HEK293 (cell line): ENCODE measurements at regions not wholly inside any gene's neighbourhood (a gene's known extent, or its start where the extent isn't known, plus 50 kb on each side); places are given as distances from the start of the nearest gene placed in this dataset.

Experiments
- CTCF ChIA-PET: fragments of 350-600 bp; formaldehyde crosslinking; extraction: SDS; loops from one replicate; lab custom pipeline; 2021; ENCODE audit warnings: antibody characterized with exemption; lab: Yijun Ruan, JAX
- POLR2A ChIA-PET: fragments of 300-600 bp; formaldehyde crosslinking; extraction: SDS; loops from one replicate; lab custom pipeline; 2020; ENCODE audit warnings: antibody characterized with exemption, inconsistent platforms; lab: Yijun Ruan, JAX
- H3K27ac ChIP-seq: fragments of 200-500 bp; sonication (Bioruptor generic); 2 replicates; pipeline ENCODE4 v1.5.1; 2014; ENCODE audit warnings: low read depth, low read length, control low read depth, inconsistent platforms; ENCODE audit errors: extremely low read depth
- H3K36me3 ChIP-seq, 2 experiments: fragments of 200-500 bp in 1 of 2; sonication (Bioruptor generic) in 1 of 2; 1 replicate in 1 of 2; 2 replicates in 1 of 2; pipeline ENCODE4 v1.5.1; 2014 to 2017; ENCODE audit warnings: inconsistent platforms in 2 of 2, low read length in 2 of 2; ENCODE audit not compliant: control insufficient read depth in 2 of 2, insufficient read depth in 1 of 2
- H3K4me1 ChIP-seq: fragments of 200-500 bp; sonication (Bioruptor generic); 2 replicates; pipeline ENCODE4 v1.5.1; 2014; ENCODE audit warnings: mild to moderate bottlenecking, low read length, inconsistent platforms; ENCODE audit not compliant: control insufficient read depth, insufficient read depth
- H3K4me3 ChIP-seq: 2 replicates; pipeline ENCODE4 v1.5.1; 2011; ENCODE audit warnings: low read depth, mild to moderate bottlenecking, control low read depth, low read length, moderate library complexity
- H3K9me3 ChIP-seq: fragments of 200-500 bp; sonication (Bioruptor generic); 2 replicates; pipeline ENCODE4 v1.5.1; 2014; ENCODE audit warnings: low read depth, low read length, inconsistent platforms; ENCODE audit not compliant: control insufficient read depth, insufficient read depth
- BCL11A ChIP-seq: fragments of 450-650 bp; formaldehyde crosslinking; IDR thresholded peaks from 2 replicates; pipeline ENCODE4 v1.5.1; 2016; ENCODE audit warnings: low read depth, missing biosample characterization, missing genetic modification characterization
- HOXC10 ChIP-seq: sonication (generic); formaldehyde crosslinking; IDR thresholded peaks from 2 replicates; pipeline ENCODE4 v1.8.1; 2023; ENCODE audit warnings: mild to moderate bottlenecking, missing genetic modification reagents
- KLF10 ChIP-seq: fragments of 450-650 bp; IDR thresholded peaks from 2 replicates; pipeline ENCODE4 v1.5.1; 2018; ENCODE audit warnings: missing biosample characterization, mild to moderate bottlenecking, missing genetic modification characterization
- TCF7L2 ChIP-seq: IDR thresholded peaks from 2 replicates; pipeline ENCODE4 v1.6.1; 2011; ENCODE audit warnings: low read depth, mild to moderate bottlenecking, inconsistent platforms, low read length, moderate library complexity, borderline replicate concordance
- ZBTB8A ChIP-seq: fragments of 450-650 bp; formaldehyde crosslinking; IDR thresholded peaks from 2 replicates; pipeline ENCODE4 v1.5.1; 2016; ENCODE audit warnings: missing biosample characterization, missing genetic modification characterization
- ZFHX2 ChIP-seq: fragments of 450-650 bp; formaldehyde crosslinking; conservative IDR thresholded peaks from 2 replicates; pipeline ENCODE4 v1.5.1; 2016; ENCODE audit warnings: missing biosample characterization, missing genetic modification characterization
- ZNF169 ChIP-seq: fragments of 450-650 bp; formaldehyde crosslinking; IDR thresholded peaks from 2 replicates; pipeline ENCODE4 v1.5.1; 2016; ENCODE audit warnings: missing biosample characterization, missing genetic modification characterization
- ZNF221 ChIP-seq: fragments of 450-650 bp; formaldehyde crosslinking; IDR thresholded peaks from 2 replicates; pipeline ENCODE4 v1.5.1; 2017; ENCODE audit warnings: missing biosample characterization, missing genetic modification characterization, borderline replicate concordance
- ZNF341 ChIP-seq: fragments of 450-650 bp; formaldehyde crosslinking; IDR thresholded peaks from 2 replicates; pipeline ENCODE4; 2016; ENCODE audit warnings: low read depth, missing biosample characterization, missing genetic modification characterization
- ZNF416 ChIP-seq: fragments of 450-650 bp; formaldehyde crosslinking; IDR thresholded peaks from 2 replicates; pipeline ENCODE4 v1.5.1; 2016; ENCODE audit warnings: missing biosample characterization, missing genetic modification characterization
- ZNF433 ChIP-seq: fragments of 450-650 bp; formaldehyde crosslinking; IDR thresholded peaks from 2 replicates; pipeline ENCODE4 v1.5.1; 2016; ENCODE audit warnings: missing biosample characterization, missing genetic modification characterization, low read depth
- ZNF549 ChIP-seq: fragments of 450-650 bp; IDR thresholded peaks from 2 replicates; pipeline ENCODE4 v1.5.1; 2018; ENCODE audit warnings: missing biosample characterization, missing genetic modification characterization, mild to moderate bottlenecking, inconsistent platforms, moderate library complexity
- ZNF701 ChIP-seq: fragments of 450-650 bp; formaldehyde crosslinking; IDR thresholded peaks from 2 replicates; pipeline ENCODE4 v1.5.1; 2016; ENCODE audit warnings: missing biosample characterization, missing genetic modification characterization
- ZNF777 ChIP-seq: fragments of 450-650 bp; formaldehyde crosslinking; IDR thresholded peaks from 2 replicates; pipeline ENCODE4 v1.5.1; 2017; ENCODE audit warnings: missing biosample characterization, missing genetic modification characterization, borderline replicate concordance
- ZSCAN16 ChIP-seq: fragments of 450-650 bp; formaldehyde crosslinking; IDR thresholded peaks from 2 replicates; pipeline ENCODE4 v1.5.1; 2016; ENCODE audit warnings: missing biosample characterization, missing genetic modification characterization
- ZSCAN30 ChIP-seq: fragments of 450-650 bp; IDR thresholded peaks from 2 replicates; pipeline ENCODE4 v1.5.1; 2018; ENCODE audit warnings: missing biosample characterization, mild to moderate bottlenecking, missing genetic modification characterization, moderate library complexity
- TF ChIP-seq, protein P1 (sequence below): fragments of 450-650 bp; formaldehyde crosslinking; IDR thresholded peaks from 2 replicates; pipeline ENCODE4 v1.5.1; 2017; ENCODE audit warnings: missing biosample characterization, missing genetic modification characterization
- TF ChIP-seq, protein P2 (sequence below): fragments of 450-650 bp; formaldehyde crosslinking; IDR thresholded peaks from 2 replicates; pipeline ENCODE4 v1.5.1; 2017; ENCODE audit warnings: missing biosample characterization, missing genetic modification characterization
- TF ChIP-seq, protein P3 (sequence below): fragments of 450-650 bp; formaldehyde crosslinking; IDR thresholded peaks from 2 replicates; pipeline ENCODE4 v1.5.1; 2017; ENCODE audit warnings: missing biosample characterization, missing genetic modification characterization
- TF ChIP-seq, protein P4 (sequence below): fragments of 450-650 bp; formaldehyde crosslinking; IDR thresholded peaks from 2 replicates; pipeline ENCODE4 v1.5.1; 2016; ENCODE audit warnings: missing biosample characterization, missing genetic modification characterization
- TF ChIP-seq, protein P5 (sequence below): fragments of 450-650 bp; formaldehyde crosslinking; IDR thresholded peaks from 2 replicates; pipeline ENCODE4 v1.5.1; 2016; ENCODE audit warnings: missing biosample characterization, missing genetic modification characterization

DNA sequence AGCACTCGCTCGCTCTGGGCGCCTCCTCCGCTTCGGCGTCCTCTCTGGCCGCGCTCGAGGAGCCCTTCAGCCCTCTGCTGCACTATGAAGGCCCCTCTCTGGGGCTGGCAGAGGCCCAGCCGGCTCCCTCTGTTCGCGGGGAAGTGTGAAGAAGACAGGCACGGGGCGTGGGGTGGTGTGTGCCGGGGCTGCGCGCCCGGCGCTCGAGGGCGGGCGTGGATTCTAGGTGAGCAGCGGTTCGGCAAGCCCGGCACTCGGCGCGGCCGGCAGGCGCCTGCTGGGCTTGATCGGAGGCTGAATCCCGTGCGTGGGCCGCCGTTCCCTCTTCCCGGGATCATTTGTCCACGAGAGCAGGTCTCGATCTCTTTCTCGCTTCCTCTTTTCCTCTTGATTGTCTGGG, 153.0 kb downstream of the SLC35B3 start (continued):
- TF ChIP-seq, protein P1, sequence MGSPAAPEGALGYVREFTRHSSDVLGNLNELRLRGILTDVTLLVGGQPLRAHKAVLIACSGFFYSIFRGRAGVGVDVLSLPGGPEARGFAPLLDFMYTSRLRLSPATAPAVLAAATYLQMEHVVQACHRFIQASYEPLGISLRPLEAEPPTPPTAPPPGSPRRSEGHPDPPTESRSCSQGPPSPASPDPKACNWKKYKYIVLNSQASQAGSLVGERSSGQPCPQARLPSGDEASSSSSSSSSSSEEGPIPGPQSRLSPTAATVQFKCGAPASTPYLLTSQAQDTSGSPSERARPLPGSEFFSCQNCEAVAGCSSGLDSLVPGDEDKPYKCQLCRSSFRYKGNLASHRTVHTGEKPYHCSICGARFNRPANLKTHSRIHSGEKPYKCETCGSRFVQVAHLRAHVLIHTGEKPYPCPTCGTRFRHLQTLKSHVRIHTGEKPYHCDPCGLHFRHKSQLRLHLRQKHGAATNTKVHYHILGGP = no peak
- TF ChIP-seq, protein P2, sequence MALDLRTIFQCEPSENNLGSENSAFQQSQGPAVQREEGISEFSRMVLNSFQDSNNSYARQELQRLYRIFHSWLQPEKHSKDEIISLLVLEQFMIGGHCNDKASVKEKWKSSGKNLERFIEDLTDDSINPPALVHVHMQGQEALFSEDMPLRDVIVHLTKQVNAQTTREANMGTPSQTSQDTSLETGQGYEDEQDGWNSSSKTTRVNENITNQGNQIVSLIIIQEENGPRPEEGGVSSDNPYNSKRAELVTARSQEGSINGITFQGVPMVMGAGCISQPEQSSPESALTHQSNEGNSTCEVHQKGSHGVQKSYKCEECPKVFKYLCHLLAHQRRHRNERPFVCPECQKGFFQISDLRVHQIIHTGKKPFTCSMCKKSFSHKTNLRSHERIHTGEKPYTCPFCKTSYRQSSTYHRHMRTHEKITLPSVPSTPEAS (tag by site-specific recombination) = no peak
- TF ChIP-seq KLF10 (tag by site-specific recombination) = no peak
- no peak for TF ChIP-seq HOXC10 (CRISPR knock-in tag)
- TF ChIP-seq ZSCAN16 (tag by site-specific recombination) = no peak
- TF ChIP-seq ZNF341 (tag by site-specific recombination) = no peak
- TF ChIP-seq ZFHX2 (tag by site-specific recombination) = no peak
- TF ChIP-seq ZNF549 (tag by site-specific recombination) = no peak
- TF ChIP-seq ZNF701 (tag by site-specific recombination) = no peak
- no peak for TF ChIP-seq ZSCAN30 (tag by site-specific recombination)
- no peak for TF ChIP-seq ZNF433
- TF ChIP-seq, all 188 proteins: peak for 0

DNA sequence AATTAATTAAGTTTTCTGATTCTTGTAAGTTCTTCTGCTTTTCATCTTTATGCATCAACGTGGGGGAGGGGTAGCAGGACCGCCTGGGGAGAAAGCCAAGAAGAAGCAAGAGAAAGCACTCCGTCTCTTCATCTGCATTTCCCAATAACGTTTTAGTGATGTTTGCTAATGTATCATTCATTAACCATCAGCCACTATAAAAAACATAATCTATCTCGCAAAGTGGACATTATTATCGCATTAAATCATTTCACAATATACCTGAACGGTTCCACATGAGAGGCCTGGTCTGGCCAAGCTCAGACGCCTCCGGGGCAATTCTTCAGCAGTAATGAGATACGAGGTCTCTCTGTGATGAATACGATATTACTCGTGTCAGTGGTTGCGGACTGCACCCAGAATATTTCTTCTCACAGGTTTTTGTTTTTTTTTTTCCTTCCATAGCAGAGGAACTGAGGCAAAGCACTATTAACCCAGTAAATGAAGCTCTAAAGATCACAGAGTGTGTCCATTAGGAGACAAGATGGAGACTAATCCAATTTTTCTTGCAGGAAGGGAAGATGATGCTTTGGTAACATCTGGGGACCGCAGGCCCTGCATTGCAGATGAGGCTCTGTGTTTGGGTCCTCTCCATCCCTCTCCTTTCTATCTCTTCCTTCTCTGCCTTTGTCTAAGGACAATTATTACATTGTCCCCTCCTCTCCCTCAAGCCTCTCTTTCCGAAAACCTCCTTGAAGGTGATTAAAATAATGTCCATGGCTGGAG, 156.1 kb downstream of the SLC35B3 start:
- TF ChIP-seq ZNF221 = no peak
- TF ChIP-seq, protein P3, sequence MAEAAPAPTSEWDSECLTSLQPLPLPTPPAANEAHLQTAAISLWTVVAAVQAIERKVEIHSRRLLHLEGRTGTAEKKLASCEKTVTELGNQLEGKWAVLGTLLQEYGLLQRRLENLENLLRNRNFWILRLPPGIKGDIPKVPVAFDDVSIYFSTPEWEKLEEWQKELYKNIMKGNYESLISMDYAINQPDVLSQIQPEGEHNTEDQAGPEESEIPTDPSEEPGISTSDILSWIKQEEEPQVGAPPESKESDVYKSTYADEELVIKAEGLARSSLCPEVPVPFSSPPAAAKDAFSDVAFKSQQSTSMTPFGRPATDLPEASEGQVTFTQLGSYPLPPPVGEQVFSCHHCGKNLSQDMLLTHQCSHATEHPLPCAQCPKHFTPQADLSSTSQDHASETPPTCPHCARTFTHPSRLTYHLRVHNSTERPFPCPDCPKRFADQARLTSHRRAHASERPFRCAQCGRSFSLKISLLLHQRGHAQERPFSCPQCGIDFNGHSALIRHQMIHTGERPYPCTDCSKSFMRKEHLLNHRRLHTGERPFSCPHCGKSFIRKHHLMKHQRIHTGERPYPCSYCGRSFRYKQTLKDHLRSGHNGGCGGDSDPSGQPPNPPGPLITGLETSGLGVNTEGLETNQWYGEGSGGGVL (tag by site-specific recombination) = no peak
- TF ChIP-seq BCL11A (tag by site-specific recombination) = no peak
- TF ChIP-seq ZNF416 (tag by site-specific recombination) = no peak
- TF ChIP-seq TCF7L2 = no peak
- no peak overlapping the region for H3K27ac ChIP-seq
- H3K4me1 ChIP-seq = no peaks in the 10 kb centered on the region; the same call in 1 of the 2 replicates
- POLR2A ChIA-PET = no interaction called here
- CTCF ChIA-PET = interaction anchor here (0.5 to 0.8 kb wide), 4 partner anchors 41 to 455 kb away, joined by 3 to 6 read pairs (median 3); no protein-coding TSS in a partner anchor
- no peaks in the 10 kb centered on the region for H3K36me3 ChIP-seq
- H3K4me3 ChIP-seq = no peak overlapping the region
- no peaks in the 10 kb centered on the region for H3K9me3 ChIP-seq

DNA sequence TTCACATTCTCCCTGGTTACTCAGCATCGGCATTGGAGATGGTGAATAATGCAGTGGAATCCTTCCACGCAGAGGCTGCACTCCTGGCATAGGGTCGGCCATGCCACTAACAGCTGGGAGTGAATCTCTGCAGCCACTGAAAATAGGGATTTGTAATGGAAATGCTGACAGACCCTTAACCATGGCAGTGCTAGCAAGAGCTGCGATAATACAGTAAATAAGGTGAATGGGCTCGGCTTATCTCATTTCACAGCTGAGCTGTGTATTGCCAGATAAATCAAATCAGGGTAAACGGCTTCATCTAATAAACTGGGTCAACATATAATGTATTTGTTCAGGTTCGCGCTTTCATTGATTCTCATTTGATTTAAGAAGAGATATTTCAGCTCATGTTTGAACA, 156.8 kb downstream of the SLC35B3 start:
- CTCF ChIA-PET = interaction anchor here (0.6 to 0.8 kb wide), 3 partner anchors 41 to 456 kb away, joined by 3 to 6 read pairs (median 3); no protein-coding TSS in a partner anchor
- no peak for TF ChIP-seq ZNF777 (tag by site-specific recombination)
- TF ChIP-seq, protein P4, sequence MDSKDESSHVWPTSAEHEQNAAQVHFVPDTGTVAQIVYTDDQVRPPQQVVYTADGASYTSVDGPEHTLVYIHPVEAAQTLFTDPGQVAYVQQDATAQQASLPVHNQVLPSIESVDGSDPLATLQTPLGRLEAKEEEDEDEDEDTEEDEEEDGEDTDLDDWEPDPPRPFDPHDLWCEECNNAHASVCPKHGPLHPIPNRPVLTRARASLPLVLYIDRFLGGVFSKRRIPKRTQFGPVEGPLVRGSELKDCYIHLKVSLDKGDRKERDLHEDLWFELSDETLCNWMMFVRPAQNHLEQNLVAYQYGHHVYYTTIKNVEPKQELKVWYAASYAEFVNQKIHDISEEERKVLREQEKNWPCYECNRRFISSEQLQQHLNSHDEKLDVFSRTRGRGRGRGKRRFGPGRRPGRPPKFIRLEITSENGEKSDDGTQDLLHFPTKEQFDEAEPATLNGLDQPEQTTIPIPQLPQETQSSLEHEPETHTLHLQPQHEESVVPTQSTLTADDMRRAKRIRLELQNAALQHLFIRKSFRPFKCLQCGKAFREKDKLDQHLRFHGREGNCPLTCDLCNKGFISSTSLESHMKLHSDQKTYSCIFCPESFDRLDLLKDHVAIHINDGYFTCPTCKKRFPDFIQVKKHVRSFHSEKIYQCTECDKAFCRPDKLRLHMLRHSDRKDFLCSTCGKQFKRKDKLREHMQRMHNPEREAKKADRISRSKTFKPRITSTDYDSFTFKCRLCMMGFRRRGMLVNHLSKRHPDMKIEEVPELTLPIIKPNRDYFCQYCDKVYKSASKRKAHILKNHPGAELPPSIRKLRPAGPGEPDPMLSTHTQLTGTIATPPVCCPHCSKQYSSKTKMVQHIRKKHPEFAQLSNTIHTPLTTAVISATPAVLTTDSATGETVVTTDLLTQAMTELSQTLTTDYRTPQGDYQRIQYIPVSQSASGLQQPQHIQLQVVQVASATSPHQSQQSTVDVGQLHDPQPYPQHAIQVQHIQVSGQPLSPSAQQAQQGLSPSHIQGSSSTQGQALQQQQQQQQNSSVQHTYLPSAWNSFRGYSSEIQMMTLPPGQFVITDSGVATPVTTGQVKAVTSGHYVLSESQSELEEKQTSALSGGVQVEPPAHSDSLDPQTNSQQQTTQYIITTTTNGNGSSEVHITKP (tag by site-specific recombination) = no peak
- TF ChIP-seq, protein P3 (tag by site-specific recombination) = no peak
- TF ChIP-seq ZBTB8A (tag by site-specific recombination) = no peak
- TF ChIP-seq ZNF169 (tag by site-specific recombination) = no peak
- TF ChIP-seq, protein P5, sequence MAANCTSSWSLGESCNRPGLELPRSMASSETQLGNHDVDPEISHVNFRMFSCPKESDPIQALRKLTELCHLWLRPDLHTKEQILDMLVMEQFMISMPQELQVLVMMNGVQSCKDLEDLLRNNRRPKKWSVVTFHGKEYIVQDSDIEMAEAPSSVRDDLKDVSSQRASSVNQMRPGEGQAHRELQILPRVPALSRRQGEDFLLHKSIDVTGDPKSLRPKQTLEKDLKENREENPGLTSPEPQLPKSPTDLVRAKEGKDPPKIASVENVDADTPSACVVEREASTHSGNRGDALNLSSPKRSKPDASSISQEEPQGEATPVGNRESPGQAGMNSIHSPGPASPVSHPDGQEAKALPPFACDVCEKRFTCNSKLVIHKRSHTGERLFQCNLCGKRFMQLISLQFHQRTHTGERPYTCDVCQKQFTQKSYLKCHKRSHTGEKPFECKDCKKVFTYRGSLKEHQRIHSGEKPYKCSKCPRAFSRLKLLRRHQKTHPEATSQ (tag by site-specific recombination) = no peak

More for the DNA sequence above, 156.8 kb downstream of the SLC35B3 start:
- Histone ChIP-seq H3K36me3 (no peaks in the 10 kb centered on the region), H3K9me3 (no peaks in the 10 kb centered on the region), H3K4me1 (no peaks in the 10 kb centered on the region; the same call in 1 of the 2 replicates), H3K4me3 (no peak overlapping the region), H3K27ac (no peak overlapping the region)
- POLR2A ChIA-PET = no interaction called here
